CD4-positive, alpha-beta memory T cell (primary cell): ENCODE measurements at regions not wholly inside any gene's neighbourhood (a gene's known extent, or its start where the extent isn't known, plus 50 kb on each side); places are given as distances from the start of the nearest gene placed in this dataset.

Experiments
- CTCF ChIA-PET: fragments of 350-600 bp; sonication (Branson Sonifier 250); formaldehyde crosslinking; loops from one replicate; lab custom pipeline; 2021; ENCODE audit warnings: inconsistent platforms; ENCODE audit not compliant: partially characterized antibody; lab: Charles Lee
- POLR2A ChIA-PET: fragments of 350-600 bp; sonication (Branson Sonifier 250); formaldehyde crosslinking; loops from one replicate; lab custom pipeline; 2021; ENCODE audit not compliant: partially characterized antibody; lab: Charles Lee
- DNase-seq, 5 donors: peaks; one replicate each; pipeline versions ENCODE4 v3.0.0 to v3.0.0-alpha.2; 2020 to 2022; ENCODE audit warnings: mixed read lengths in 1 of 5
- H3K27ac ChIP-seq: one replicate; pipeline ENCODE4 v1.7.0; 2013; ENCODE audit warnings: low read depth, low read length
- H3K27me3 ChIP-seq: 2 replicates; pipeline ENCODE4 v1.7.0; 2013; ENCODE audit warnings: mild to moderate bottlenecking, low read length, moderate library complexity; ENCODE audit not compliant: insufficient read depth
- H3K36me3 ChIP-seq: 2 replicates; pipeline ENCODE4 v1.7.0; 2013; ENCODE audit warnings: mild to moderate bottlenecking, low read length, moderate library complexity; ENCODE audit not compliant: insufficient read depth
- H3K4me1 ChIP-seq: 2 replicates; pipeline ENCODE4 v1.7.0; 2013; ENCODE audit warnings: mild to moderate bottlenecking, low read length, moderate library complexity; ENCODE audit not compliant: insufficient read depth
- H3K4me3 ChIP-seq, 2 donors: one replicate each; pipeline ENCODE4 v1.7.0; 2013; ENCODE audit warnings: low read length in 2 of 2, mild to moderate bottlenecking in 1 of 2
- H3K9me3 ChIP-seq, 2 donors: one replicate each; pipeline ENCODE4 v1.7.0; 2013; ENCODE audit warnings: low read length in 2 of 2, control low read depth in 1 of 2; ENCODE audit not compliant: control insufficient read depth in 1 of 2
- H3K27ac Mint-ChIP-seq, 7 donors: one replicate each; pipeline ENCODE4 v1.8.0; 2020 to 2021; ENCODE audit warnings: mixed read lengths in 7 of 7, mild to moderate bottlenecking in 6 of 7, inconsistent platforms in 3 of 7, moderate library complexity in 3 of 7
- H3K27me3 Mint-ChIP-seq, 2 donors: one replicate each; pipeline ENCODE4 v1.8.0; 2020 to 2021; ENCODE audit warnings: mixed read lengths in 2 of 2
- H3K36me3 Mint-ChIP-seq, 2 donors: one replicate each; pipeline ENCODE4 v1.8.0; 2020 to 2021; ENCODE audit warnings: mixed read lengths in 2 of 2, inconsistent platforms in 1 of 2, mild to moderate bottlenecking in 1 of 2
- H3K4me1 Mint-ChIP-seq, 4 donors: one replicate each; pipeline ENCODE4 v1.8.0; 2020 to 2021; ENCODE audit warnings: mixed read lengths in 4 of 4, mild to moderate bottlenecking in 1 of 4
- H3K4me3 Mint-ChIP-seq, 8 donors: one replicate each; pipeline ENCODE4 v1.8.0; 2020 to 2021; ENCODE audit warnings: mixed read lengths in 8 of 8, mild to moderate bottlenecking in 7 of 8, moderate library complexity in 6 of 8, inconsistent platforms in 3 of 8
- H3K9me3 Mint-ChIP-seq, 8 donors: one replicate each; pipeline ENCODE4 v1.8.0; 2020 to 2021; ENCODE audit warnings: mixed read lengths in 8 of 8, mild to moderate bottlenecking in 5 of 8, inconsistent platforms in 3 of 8, moderate library complexity in 1 of 8
- intact Hi-C: fragments of 100-400 bp; cut with micrococcal nuclease; formaldehyde crosslinking; loops from one replicate; pipeline ENCODE4 v1.15.1; 2023

DNA sequence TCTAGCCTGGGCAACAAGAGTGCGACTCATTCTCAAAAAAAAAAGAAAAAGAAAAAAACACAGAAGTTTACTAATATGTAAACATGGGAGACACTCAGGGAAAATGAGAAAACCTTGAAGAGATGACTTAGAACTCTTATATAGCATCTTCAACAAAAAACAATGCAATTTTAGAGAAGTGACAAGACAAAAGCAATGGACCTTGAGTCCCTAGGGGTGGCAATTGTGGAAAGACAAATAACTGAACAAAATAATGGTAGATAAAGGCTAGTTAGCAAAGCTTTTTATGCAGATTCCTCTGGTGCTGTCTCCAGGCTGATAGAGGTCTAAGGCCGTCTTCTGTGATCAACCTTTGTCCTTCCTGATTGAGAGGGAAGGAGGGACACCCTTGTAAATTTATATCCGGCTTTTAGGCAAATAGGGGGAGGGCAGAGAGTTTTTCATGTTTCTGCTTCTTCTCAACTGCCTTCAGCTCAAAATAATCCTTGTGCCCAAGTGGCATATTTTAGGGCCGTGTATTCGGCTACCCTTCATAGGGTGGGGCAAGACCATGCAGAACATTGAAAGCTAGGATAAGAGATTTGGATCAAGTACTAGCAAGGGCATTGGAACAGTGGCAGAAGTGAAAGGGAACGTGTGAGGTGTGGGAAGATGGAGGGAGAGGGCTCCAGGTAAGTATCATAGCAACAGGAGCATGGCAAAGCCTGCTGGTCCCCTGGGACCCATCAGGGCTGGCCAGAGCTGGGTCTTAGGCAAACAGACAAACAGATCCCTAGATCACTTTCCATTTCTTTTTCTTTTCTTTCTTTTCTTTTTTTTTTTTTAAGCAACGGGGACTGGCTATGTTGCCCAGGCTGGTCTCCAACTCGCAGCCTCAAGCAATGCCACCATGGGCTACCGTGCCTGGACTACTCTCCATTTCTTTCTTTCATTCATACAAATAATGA, 95.0 kb upstream of the CALM2 start:
- no peak for DNase-seq

DNA sequence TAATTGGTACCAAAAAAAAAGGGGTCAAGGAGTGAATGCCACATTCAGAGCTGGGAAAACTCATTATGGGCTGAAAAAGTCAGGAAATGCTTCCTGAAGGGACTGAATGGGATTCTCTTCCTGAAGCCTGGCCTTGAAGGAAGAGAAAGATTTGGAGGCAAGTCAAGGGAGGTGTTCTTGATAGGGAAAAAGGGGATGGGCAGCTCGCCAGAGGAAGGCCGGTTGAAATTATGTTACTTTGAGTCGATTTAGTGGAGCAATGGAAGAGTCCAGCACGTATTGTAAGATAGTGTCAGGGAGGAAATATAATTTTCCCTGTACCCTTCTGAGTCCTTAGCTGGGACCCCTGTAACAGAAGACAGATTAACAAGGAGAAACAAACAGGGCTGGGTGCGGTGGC, 94.1 kb upstream of the CALM2 start:
- peak overlapping the region in 2 of 7 donors; percentile 39 to 60 for H3K27ac Mint-ChIP-seq

More for the DNA sequence above, 95.0 kb upstream of the CALM2 start:
- H3K4me1 ChIP-seq, result no peaks in the 10 kb centered on the region
- H3K9me3 ChIP-seq, result no peaks in the 10 kb centered on the region
- Mint-ChIP-seq H3K36me3 (no peaks in the 10 kb centered on the region), H3K4me1 (peaks cover 0 to 8% (median 3%) of the 10 kb centered on the region in 4 donors), H3K27me3 (no peaks in the 10 kb centered on the region), H3K27ac (no peak overlapping the region), H3K4me3 (peak overlapping the region in 4 of 8 donors; percentile 8 to 29 (median 20)), H3K9me3 (peaks cover 0 to 1% (median 0%) of the 10 kb centered on the region in 8 donors)
- POLR2A ChIA-PET, result interaction anchor here (0.6 kb wide), 1 partner anchor 287 kb away, joined by 3 read pairs; no protein-coding TSS in a partner anchor
- H3K36me3 ChIP-seq, result no peaks in the 10 kb centered on the region
- no peaks in the 10 kb centered on the region for H3K27me3 ChIP-seq
- H3K27ac ChIP-seq, result no peak overlapping the region
- H3K4me3 ChIP-seq, result no peak overlapping the region
- CTCF ChIA-PET, result interaction anchor here (1.0 to 1.6 kb wide), 6 partner anchors 8 to 353 kb away, joined by 3 to 6 read pairs (median 4); no protein-coding TSS in a partner anchor
- intact Hi-C loops, result no loop called here

DNA sequence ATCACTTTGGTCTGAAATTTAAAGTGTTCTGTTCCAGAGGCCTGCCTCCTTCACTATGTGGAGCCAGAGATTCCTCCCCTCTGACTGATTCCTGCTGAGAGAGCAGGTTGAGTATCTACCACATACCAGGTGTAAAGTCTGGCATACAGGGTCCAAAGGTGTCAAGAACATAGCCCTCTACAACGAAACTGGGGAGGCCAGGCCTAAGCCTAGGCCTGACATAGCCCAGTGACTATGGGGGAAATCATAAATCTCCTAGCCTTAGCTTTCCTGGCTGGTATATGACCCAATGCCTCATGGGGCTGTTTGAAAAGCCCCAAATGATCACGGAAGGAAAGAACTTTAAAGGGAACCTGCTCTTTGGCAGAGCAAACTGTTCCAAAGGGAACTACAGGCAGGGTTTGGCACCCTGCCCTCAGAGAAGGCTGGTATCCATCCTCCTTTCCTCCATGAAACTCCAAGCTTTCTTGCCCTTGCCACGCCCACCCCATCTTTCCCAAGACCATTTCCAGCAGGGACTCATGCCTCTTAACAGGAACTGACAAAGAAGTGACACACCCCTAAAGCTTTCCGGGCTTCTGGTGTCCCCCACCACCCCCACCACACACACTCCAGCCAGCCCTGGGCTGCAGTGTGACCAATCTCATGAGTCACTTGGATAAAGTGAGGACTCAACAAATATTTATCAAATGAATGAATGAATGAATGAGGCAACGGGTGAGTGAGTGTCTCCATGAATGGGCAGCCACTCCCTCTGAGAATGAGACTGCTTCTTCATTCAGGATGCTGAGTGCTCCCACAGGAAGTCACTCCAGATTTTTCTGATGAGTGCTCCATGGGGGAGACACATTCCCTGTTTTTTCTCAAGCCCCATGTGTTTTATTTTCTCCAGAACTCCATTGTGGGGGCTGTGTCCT, 93.3 kb upstream of the CALM2 start:
- Mint-ChIP-seq H3K4me3 (no peak overlapping the region), H3K27me3 (no peaks in the 10 kb centered on the region), H3K9me3 (peaks cover 0 to 1% (median 0%) of the 10 kb centered on the region in 8 donors), H3K27ac (no peak overlapping the region), H3K36me3 (no peaks in the 10 kb centered on the region), H3K4me1 (peaks cover 0 to 8% (median 3%) of the 10 kb centered on the region in 4 donors)
- no peak overlapping the region for H3K27ac ChIP-seq
- ChIA-PET CTCF (no interaction called here), POLR2A (no interaction called here)
- DNase-seq, result no peak
- no peaks in the 10 kb centered on the region for H3K4me1 ChIP-seq
- no peak overlapping the region for H3K4me3 ChIP-seq
- H3K36me3 ChIP-seq, result no peaks in the 10 kb centered on the region
- H3K9me3 ChIP-seq, result no peaks in the 10 kb centered on the region
- intact Hi-C loops, result no loop called here
- no peaks in the 10 kb centered on the region for H3K27me3 ChIP-seq

More for the DNA sequence above, 94.1 kb upstream of the CALM2 start:
- Histone ChIP-seq H3K27me3 (no peaks in the 10 kb centered on the region), H3K4me3 (no peak overlapping the region), H3K9me3 (no peaks in the 10 kb centered on the region), H3K27ac (no peak overlapping the region), H3K36me3 (no peaks in the 10 kb centered on the region), H3K4me1 (no peaks in the 10 kb centered on the region)
- ChIA-PET CTCF (interaction anchor here (1.2 to 1.5 kb wide), 2 partner anchors 9 to 203 kb away, joined by 5 read pairs; no protein-coding TSS in a partner anchor), POLR2A (no interaction called here)
- peaks cover 0 to 8% (median 3%) of the 10 kb centered on the region in 4 donors for H3K4me1 Mint-ChIP-seq
- DNase-seq, result no peak
- no peaks in the 10 kb centered on the region for H3K27me3 Mint-ChIP-seq
- no peaks in the 10 kb centered on the region for H3K36me3 Mint-ChIP-seq
- H3K4me3 Mint-ChIP-seq, result no peak overlapping the region
- intact Hi-C loops, result no loop called here
- peaks cover 0 to 1% (median 0%) of the 10 kb centered on the region in 8 donors for H3K9me3 Mint-ChIP-seq

DNA sequence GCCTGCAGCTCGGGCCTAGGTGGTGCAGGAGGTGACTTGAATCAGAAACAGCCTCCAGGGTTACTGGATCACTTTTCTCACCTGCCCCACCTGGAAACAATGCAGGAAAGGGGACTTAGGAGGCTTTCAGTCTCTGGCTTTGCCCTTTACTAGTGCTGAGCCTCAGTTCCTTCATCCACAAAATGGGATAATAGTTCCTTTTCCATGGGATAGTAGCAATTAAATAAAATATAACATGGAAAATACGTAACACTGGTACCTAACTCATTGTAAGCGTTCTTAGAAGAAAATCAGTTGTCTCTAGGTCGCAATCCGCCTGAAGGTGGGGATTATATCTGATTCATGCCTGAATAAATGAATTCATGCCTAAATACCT, 91.4 kb upstream of the CALM2 start:
- intact Hi-C loops, result no loop called here
- Histone ChIP-seq H3K27me3 (no peaks in the 10 kb centered on the region), H3K9me3 (no peaks in the 10 kb centered on the region), H3K27ac (no peak overlapping the region), H3K36me3 (no peaks in the 10 kb centered on the region), H3K4me1 (no peaks in the 10 kb centered on the region), H3K4me3 (no peak overlapping the region)
- Mint-ChIP-seq H3K9me3 (peaks cover 0 to 1% (median 0%) of the 10 kb centered on the region in 8 donors), H3K4me1 (peaks cover 0 to 8% (median 3%) of the 10 kb centered on the region in 4 donors), H3K36me3 (no peaks in the 10 kb centered on the region), H3K27me3 (no peaks in the 10 kb centered on the region), H3K27ac (no peak overlapping the region), H3K4me3 (no peak overlapping the region)
- POLR2A ChIA-PET, result no interaction called here
- CTCF ChIA-PET, result no interaction called here
- no peak for DNase-seq

DNA sequence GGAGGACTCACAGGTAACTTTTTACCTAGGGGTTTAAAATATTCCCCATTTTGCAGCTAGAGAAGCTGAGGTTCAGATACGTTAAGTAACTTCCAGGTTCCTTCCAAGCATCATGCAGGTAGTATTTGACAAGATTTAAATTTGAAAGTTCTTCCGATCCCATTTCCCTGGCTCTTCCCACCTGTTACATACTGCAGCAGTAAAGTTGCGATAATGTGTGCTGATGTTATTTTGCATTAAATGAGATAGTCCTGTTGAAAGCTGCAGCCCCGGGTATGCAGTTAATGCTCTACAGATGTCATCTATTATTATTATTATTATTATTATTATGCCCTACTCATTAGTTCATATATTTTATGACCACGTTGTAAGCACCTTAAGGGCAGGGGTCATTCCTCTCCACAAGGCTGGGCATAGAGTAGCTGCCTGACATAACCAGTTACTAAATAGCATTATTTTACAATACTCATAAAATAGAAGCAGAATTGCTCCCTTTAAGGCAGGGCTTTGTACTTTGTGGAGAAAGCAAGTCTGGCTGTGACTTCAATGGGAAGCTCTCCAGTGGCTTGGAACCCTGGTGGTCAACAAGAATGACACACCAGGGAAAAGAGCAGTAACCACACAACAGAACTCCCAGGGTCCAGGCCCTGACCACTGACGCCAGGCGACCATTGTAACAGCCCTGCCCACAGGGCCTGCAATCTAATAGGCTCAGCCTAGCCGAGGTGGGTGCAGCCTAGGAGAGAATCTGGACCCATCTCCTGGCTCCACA, 90.8 kb upstream of the CALM2 start:
- H3K27me3 Mint-ChIP-seq, result no peaks in the 10 kb centered on the region
- intact Hi-C loops, result no loop called here
- no peaks in the 10 kb centered on the region for H3K9me3 ChIP-seq
- no peak overlapping the region for H3K27ac ChIP-seq
- no peaks in the 10 kb centered on the region for H3K4me1 ChIP-seq
- H3K4me1 Mint-ChIP-seq, result peaks cover 0 to 7% (median under 1%) of the 10 kb centered on the region in 4 donors
- no peak for DNase-seq
- no peaks in the 10 kb centered on the region for H3K9me3 Mint-ChIP-seq
- no peak overlapping the region for H3K27ac Mint-ChIP-seq
- H3K36me3 Mint-ChIP-seq, result no peaks in the 10 kb centered on the region
- ChIA-PET POLR2A (no interaction called here), CTCF (no interaction called here)
- no peaks in the 10 kb centered on the region for H3K27me3 ChIP-seq
- H3K4me3 Mint-ChIP-seq, result no peak overlapping the region
- no peak overlapping the region for H3K4me3 ChIP-seq
- H3K36me3 ChIP-seq, result no peaks in the 10 kb centered on the region

DNA sequence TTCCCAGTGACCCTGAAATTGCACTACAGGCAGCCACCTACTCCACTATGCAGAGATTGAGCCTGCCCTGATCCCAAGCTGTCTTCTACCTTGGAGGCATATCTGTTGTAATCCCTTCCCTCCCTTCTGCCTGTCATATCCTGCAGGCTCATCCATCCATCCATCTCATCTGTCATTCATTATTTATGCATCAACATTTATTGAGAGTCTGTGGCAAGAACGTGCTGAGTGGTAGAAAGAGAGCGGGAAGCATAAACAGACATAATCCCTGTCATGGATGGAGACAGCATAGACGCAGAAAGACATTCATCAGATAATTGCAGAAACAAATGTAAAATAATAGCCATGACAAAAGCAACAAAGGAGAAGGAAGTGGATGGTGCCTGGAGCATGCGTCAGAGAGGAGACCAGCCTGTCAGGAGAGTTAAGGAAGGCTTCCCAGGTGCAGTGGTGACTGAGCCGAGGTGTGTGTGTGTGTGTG, 89.5 kb upstream of the CALM2 start:
- H3K27ac Mint-ChIP-seq, result no peak overlapping the region
- POLR2A ChIA-PET, result no interaction called here
- H3K27me3 ChIP-seq, result no peaks in the 10 kb centered on the region
- DNase-seq, result no peak
- H3K4me3 ChIP-seq, result no peak overlapping the region
- H3K27me3 Mint-ChIP-seq, result no peaks in the 10 kb centered on the region
- CTCF ChIA-PET, result no interaction called here
- intact Hi-C loops, result no loop called here
- H3K4me1 Mint-ChIP-seq, result no peaks in the 10 kb centered on the region
- no peaks in the 10 kb centered on the region for H3K36me3 ChIP-seq
- H3K4me3 Mint-ChIP-seq, result no peak overlapping the region
- no peaks in the 10 kb centered on the region for H3K4me1 ChIP-seq
- no peaks in the 10 kb centered on the region for H3K36me3 Mint-ChIP-seq
- H3K9me3 ChIP-seq, result no peaks in the 10 kb centered on the region
- no peak overlapping the region for H3K27ac ChIP-seq
- no peaks in the 10 kb centered on the region for H3K9me3 Mint-ChIP-seq
